ENCODE measurements at regions not wholly inside any gene's neighbourhood (a gene's known extent, or its start where the extent isn't known, plus 50 kb on each side); places are given as distances from the start of the nearest gene placed in this dataset.

- Mint-ChIP-seq H3K27me3 (ENCODE audit: low read depth in 3 of 3) (peaks cover 0 to 2% (median 0%) of the 10 kb centered on the region in 3 donors), H3K4me1 (no peaks in the 10 kb centered on the region), H3K36me3 (peaks cover 0 to 3% (median 0%) of the 10 kb centered on the region in 3 donors), H3K9me3 (no peaks in the 10 kb centered on the region), H3K4me3 (no peak overlapping the region), H3K27ac (no peak overlapping the region)
- no peak for DNase-seq
Observed at GRCh38 chr6:14187406-14187805, 69.8 kb downstream of the CD83 start.

- Mint-ChIP-seq H3K4me1 (no peaks in the 10 kb centered on the region), H3K4me3 (no peak overlapping the region), H3K27ac (no peak overlapping the region), H3K36me3 (peaks cover 0 to 3% (median 0%) of the 10 kb centered on the region in 3 donors), H3K27me3 (ENCODE audit: low read depth in 3 of 3) (peaks cover 0 to 3% (median 0%) of the 10 kb centered on the region in 3 donors), H3K9me3 (no peaks in the 10 kb centered on the region)
- DNase-seq: no peak
Observed at GRCh38 chr6:14189074-14189473, 71.5 kb downstream of the CD83 start.

GRCh38 chr6:14190191-14190928 lies 72.8 kb downstream of the CD83 start:
- Mint-ChIP-seq H3K27me3 (ENCODE audit: low read depth in 3 of 3) (peaks cover 0 to 6% (median 0%) of the 10 kb centered on the region in 3 donors), H3K4me1 (no peaks in the 10 kb centered on the region), H3K36me3 (peaks cover 0 to under 1% (median 0%) of the 10 kb centered on the region in 3 donors), H3K9me3 (no peaks in the 10 kb centered on the region), H3K4me3 (no peak overlapping the region), H3K27ac (no peak overlapping the region)
- no peak for DNase-seq

- Mint-ChIP-seq H3K4me1 (no peaks in the 10 kb centered on the region), H3K27ac (no peak overlapping the region), H3K4me3 (no peak overlapping the region), H3K9me3 (no peaks in the 10 kb centered on the region), H3K27me3 (ENCODE audit: low read depth in 3 of 3) (peaks cover 0 to 5% (median 0%) of the 10 kb centered on the region in 3 donors), H3K36me3 (no peaks in the 10 kb centered on the region)
- no peak for DNase-seq
Observed at GRCh38 chr6:14190929-14191224, 73.3 kb downstream of the CD83 start.

GRCh38 chr6:14191761-14192160 lies 74.2 kb downstream of the CD83 start:
- H3K9me3 Mint-ChIP-seq: no peaks in the 10 kb centered on the region
- peaks cover 0 to 5% (median 0%) of the 10 kb centered on the region in 3 donors for H3K27me3 Mint-ChIP-seq (ENCODE audit: low read depth in 3 of 3)
- no peak for DNase-seq
- H3K27ac Mint-ChIP-seq: no peak overlapping the region
- no peaks in the 10 kb centered on the region for H3K4me1 Mint-ChIP-seq
- H3K4me3 Mint-ChIP-seq: no peak overlapping the region
- H3K36me3 Mint-ChIP-seq: no peaks in the 10 kb centered on the region

GRCh38 chr6:14192216-14192788 lies 74.7 kb downstream of the CD83 start:
- Mint-ChIP-seq H3K9me3 (no peaks in the 10 kb centered on the region), H3K36me3 (no peaks in the 10 kb centered on the region), H3K27me3 (ENCODE audit: low read depth in 3 of 3) (peaks cover 0 to 5% (median 0%) of the 10 kb centered on the region in 3 donors), H3K4me1 (no peaks in the 10 kb centered on the region), H3K27ac (no peak overlapping the region), H3K4me3 (no peak overlapping the region)
- DNase-seq: no peak

- DNase-seq: no peak
Observed at GRCh38 chr6:14193524-14193923, 76.0 kb downstream of the CD83 start.

GRCh38 chr6:14194483-14194882 lies 76.9 kb downstream of the CD83 start:
- Mint-ChIP-seq H3K27me3 (ENCODE audit: low read depth in 3 of 3) (peaks cover 0 to 5% (median 0%) of the 10 kb centered on the region in 3 donors), H3K36me3 (no peaks in the 10 kb centered on the region), H3K4me3 (no peak overlapping the region), H3K9me3 (peaks cover 0 to 2% (median 0%) of the 10 kb centered on the region in 6 donors), H3K27ac (no peak overlapping the region), H3K4me1 (no peaks in the 10 kb centered on the region)
- DNase-seq: no peak

More at GRCh38 chr6:14193524-14193923, 76.0 kb downstream of the CD83 start:
- H3K4me3 Mint-ChIP-seq: no peak overlapping the region
- H3K9me3 Mint-ChIP-seq: no peaks in the 10 kb centered on the region
- H3K4me1 Mint-ChIP-seq: no peaks in the 10 kb centered on the region
- H3K36me3 Mint-ChIP-seq: no peaks in the 10 kb centered on the region
- H3K27ac Mint-ChIP-seq: no peak overlapping the region
- peaks cover 0 to 5% (median 0%) of the 10 kb centered on the region in 3 donors for H3K27me3 Mint-ChIP-seq (ENCODE audit: low read depth in 3 of 3)

- no peak overlapping the region for H3K4me3 Mint-ChIP-seq
- DNase-seq: no peak
- H3K27ac Mint-ChIP-seq: no peak overlapping the region
- no peaks in the 10 kb centered on the region for H3K36me3 Mint-ChIP-seq
- peaks cover 0 to 5% (median 0%) of the 10 kb centered on the region in 3 donors for H3K27me3 Mint-ChIP-seq (ENCODE audit: low read depth in 3 of 3)
- H3K9me3 Mint-ChIP-seq: peaks cover 0 to 2% (median 0%) of the 10 kb centered on the region in 6 donors
- H3K4me1 Mint-ChIP-seq: no peaks in the 10 kb centered on the region
Observed at GRCh38 chr6:14194976-14195375, 77.4 kb downstream of the CD83 start.

- H3K27ac Mint-ChIP-seq: no peak overlapping the region
- no peak for DNase-seq
- H3K4me3 Mint-ChIP-seq: no peak overlapping the region
- H3K36me3 Mint-ChIP-seq: no peaks in the 10 kb centered on the region
- peaks cover 0 to 2% (median 0%) of the 10 kb centered on the region in 6 donors for H3K9me3 Mint-ChIP-seq
- peaks cover 0 to 5% (median 1%) of the 10 kb centered on the region in 3 donors for H3K27me3 Mint-ChIP-seq (ENCODE audit: low read depth in 3 of 3)
- no peaks in the 10 kb centered on the region for H3K4me1 Mint-ChIP-seq
Observed at GRCh38 chr6:14196026-14196425, 78.5 kb downstream of the CD83 start.

- Mint-ChIP-seq H3K4me1 (no peaks in the 10 kb centered on the region), H3K36me3 (no peaks in the 10 kb centered on the region), H3K9me3 (peaks cover 0 to 2% (median 0%) of the 10 kb centered on the region in 6 donors), H3K27ac (no peak overlapping the region), H3K4me3 (no peak overlapping the region), H3K27me3 (ENCODE audit: low read depth in 3 of 3) (peaks cover 0 to 5% (median 1%) of the 10 kb centered on the region in 3 donors)
- DNase-seq: no peak
Observed at GRCh38 chr6:14197118-14197517, 79.5 kb downstream of the CD83 start.

- H3K36me3 Mint-ChIP-seq: no peaks in the 10 kb centered on the region
- no peak for DNase-seq
- H3K27me3 Mint-ChIP-seq (ENCODE audit: low read depth in 3 of 3): peaks cover 0 to 1% (median 0%) of the 10 kb centered on the region in 3 donors
- H3K9me3 Mint-ChIP-seq: peaks cover 0 to 2% (median 0%) of the 10 kb centered on the region in 6 donors
- no peaks in the 10 kb centered on the region for H3K4me1 Mint-ChIP-seq
- no peak overlapping the region for H3K4me3 Mint-ChIP-seq
- no peak overlapping the region for H3K27ac Mint-ChIP-seq
Observed at GRCh38 chr6:14200047-14200446, 82.5 kb downstream of the CD83 start.

GRCh38 chr6:14202947-14203346 lies 85.4 kb downstream of the CD83 start:
- H3K4me3 Mint-ChIP-seq: no peak overlapping the region
- H3K27me3 Mint-ChIP-seq (ENCODE audit: low read depth in 3 of 3): peaks cover 0 to 1% (median 0%) of the 10 kb centered on the region in 3 donors
- no peaks in the 10 kb centered on the region for H3K36me3 Mint-ChIP-seq
- no peak overlapping the region for H3K27ac Mint-ChIP-seq
- peaks cover 0 to 2% (median 0%) of the 10 kb centered on the region in 6 donors for H3K9me3 Mint-ChIP-seq
- H3K4me1 Mint-ChIP-seq: no peaks in the 10 kb centered on the region
- DNase-seq: no peak

- Mint-ChIP-seq H3K27me3 (ENCODE audit: low read depth in 3 of 3) (peaks cover 1 to 6% (median 1%) of the 10 kb centered on the region in 3 donors), H3K4me1 (peaks cover 8 to 11% of the 10 kb centered on the region in 2 donors), H3K9me3 (no peaks in the 10 kb centered on the region), H3K36me3 (no peaks in the 10 kb centered on the region), H3K27ac (no peak overlapping the region), H3K4me3 (no peak overlapping the region)
- DNase-seq: no peak
Observed at GRCh38 chr6:14206391-14206790, 88.8 kb downstream of the CD83 start.

Measured in immature natural killer cell (primary cell).